WERI-Rb-1 (cell line): ENCODE measurements at regions not wholly inside any gene's neighbourhood (a gene's known extent, or its start where the extent isn't known, plus 50 kb on each side); places are given as distances from the start of the nearest gene placed in this dataset.

ENCODE experiments used
- DNase-seq: peaks from one replicate; pipeline ENCODE4 v3.0.0-alpha.2; 2020
- H3K27ac ChIP-seq: fragments of 250-450 bp; sonication (Bioruptor Pico); 2 replicates; pipeline ENCODE4 v1.5.1; 2020; ENCODE audit warnings: mild to moderate bottlenecking, moderate library complexity
- H3K27me3 ChIP-seq: fragments of 250-450 bp; sonication (Bioruptor Pico); 2 replicates; pipeline ENCODE4 v1.5.1; 2021; ENCODE audit warnings: mild to moderate bottlenecking, low read depth, moderate library complexity; ENCODE audit not compliant: insufficient read depth, severe bottlenecking
- H3K36me3 ChIP-seq: fragments of 250-450 bp; sonication (Bioruptor Pico); 2 replicates; pipeline ENCODE4 v1.5.1; 2020; ENCODE audit warnings: mild to moderate bottlenecking, moderate library complexity
- H3K4me3 ChIP-seq: 2 replicates; pipeline ENCODE4 v1.5.1; 2011; ENCODE audit warnings: low read depth, mild to moderate bottlenecking, control low read depth, low read length
- H3K9me3 ChIP-seq: fragments of 250-450 bp; sonication (Bioruptor Pico); 2 replicates; pipeline ENCODE4 v1.5.1; 2021; ENCODE audit warnings: mild to moderate bottlenecking, moderate library complexity; ENCODE audit not compliant: severe bottlenecking
- TF ChIP-seq, protein P1 (sequence below): IDR thresholded peaks from 2 replicates; pipeline ENCODE4 v1.5.1; 2011; ENCODE audit warnings: low read depth, mild to moderate bottlenecking, control low read depth, inconsistent platforms, low read length

DNA sequence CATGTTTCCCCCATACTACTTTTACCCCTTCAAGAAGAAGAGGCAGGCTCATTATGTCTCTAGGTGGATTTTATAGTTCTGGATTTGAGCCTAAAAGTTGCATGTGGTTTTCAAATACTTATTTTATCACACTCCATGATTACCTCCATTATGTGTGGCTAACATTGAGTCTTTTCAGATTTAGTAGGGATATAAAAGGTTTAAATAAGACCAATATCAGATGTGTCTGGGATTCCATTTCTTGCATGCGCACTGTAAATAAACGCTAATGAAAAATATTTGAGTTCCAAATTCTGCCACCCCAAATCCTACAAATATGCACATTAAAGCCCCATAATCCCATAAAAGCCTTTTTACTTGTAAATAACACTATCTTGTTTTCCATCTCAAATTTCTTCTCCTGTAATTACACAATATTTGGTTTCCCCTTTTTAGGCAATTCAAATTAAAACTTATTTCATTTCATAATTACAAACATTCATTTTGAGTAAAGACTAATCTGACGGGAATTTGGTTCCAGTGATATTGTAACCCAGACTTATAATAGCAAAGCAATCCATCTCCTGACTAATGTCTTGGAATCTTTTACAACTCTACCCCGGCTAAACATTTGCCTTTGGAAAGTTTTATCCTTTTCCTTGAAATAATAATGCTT is 600.0 kb downstream of the SLC4A3 start:
- Histone ChIP-seq H3K9me3 (no peaks in the 10 kb centered on the region), H3K4me3 (no peak overlapping the region), H3K36me3 (no peaks in the 10 kb centered on the region), H3K27me3 (no peaks in the 10 kb centered on the region), H3K27ac (no peak overlapping the region)
- DNase-seq = no peak
- TF ChIP-seq, protein P1, sequence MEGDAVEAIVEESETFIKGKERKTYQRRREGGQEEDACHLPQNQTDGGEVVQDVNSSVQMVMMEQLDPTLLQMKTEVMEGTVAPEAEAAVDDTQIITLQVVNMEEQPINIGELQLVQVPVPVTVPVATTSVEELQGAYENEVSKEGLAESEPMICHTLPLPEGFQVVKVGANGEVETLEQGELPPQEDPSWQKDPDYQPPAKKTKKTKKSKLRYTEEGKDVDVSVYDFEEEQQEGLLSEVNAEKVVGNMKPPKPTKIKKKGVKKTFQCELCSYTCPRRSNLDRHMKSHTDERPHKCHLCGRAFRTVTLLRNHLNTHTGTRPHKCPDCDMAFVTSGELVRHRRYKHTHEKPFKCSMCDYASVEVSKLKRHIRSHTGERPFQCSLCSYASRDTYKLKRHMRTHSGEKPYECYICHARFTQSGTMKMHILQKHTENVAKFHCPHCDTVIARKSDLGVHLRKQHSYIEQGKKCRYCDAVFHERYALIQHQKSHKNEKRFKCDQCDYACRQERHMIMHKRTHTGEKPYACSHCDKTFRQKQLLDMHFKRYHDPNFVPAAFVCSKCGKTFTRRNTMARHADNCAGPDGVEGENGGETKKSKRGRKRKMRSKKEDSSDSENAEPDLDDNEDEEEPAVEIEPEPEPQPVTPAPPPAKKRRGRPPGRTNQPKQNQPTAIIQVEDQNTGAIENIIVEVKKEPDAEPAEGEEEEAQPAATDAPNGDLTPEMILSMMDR = no peak

DNA sequence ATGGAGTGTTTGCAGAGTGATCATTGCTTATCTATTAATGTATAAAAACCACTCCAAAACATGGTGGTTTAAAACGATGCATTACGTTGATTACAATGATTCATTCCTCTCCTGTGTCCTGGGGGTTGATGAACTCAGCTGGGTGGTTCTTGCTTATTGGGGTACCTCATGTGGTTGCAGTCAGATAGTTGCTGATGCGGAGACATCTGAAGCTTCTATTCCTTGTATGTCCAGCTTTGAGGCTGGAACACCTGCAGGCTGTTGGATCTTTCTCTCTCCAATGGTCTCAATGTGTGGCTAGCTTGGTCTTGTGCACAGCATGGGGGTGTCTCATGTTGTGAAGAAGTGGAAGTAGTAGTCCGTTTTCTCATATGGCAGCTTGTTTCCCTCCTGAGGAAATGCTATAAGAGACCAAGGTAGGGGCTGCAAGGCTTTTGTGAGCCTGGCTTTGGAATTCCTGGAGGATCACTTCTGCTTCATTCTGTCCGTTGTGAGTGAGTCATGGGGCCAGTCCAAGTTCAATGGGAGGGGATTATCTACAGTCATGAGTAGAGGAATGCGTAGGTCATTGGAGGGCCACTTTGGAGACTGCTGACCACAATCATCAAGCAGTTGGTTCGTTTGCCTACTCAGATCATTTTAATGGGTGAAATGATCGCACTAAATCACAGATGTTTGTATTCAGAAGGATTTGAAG is 601.0 kb downstream of the SLC4A3 start:
- TF ChIP-seq, protein P1 = no peak
- DNase-seq = no peak
- Histone ChIP-seq H3K27me3 (no peaks in the 10 kb centered on the region), H3K36me3 (no peaks in the 10 kb centered on the region), H3K4me3 (no peak overlapping the region), H3K9me3 (no peaks in the 10 kb centered on the region), H3K27ac (no peak overlapping the region)

DNA sequence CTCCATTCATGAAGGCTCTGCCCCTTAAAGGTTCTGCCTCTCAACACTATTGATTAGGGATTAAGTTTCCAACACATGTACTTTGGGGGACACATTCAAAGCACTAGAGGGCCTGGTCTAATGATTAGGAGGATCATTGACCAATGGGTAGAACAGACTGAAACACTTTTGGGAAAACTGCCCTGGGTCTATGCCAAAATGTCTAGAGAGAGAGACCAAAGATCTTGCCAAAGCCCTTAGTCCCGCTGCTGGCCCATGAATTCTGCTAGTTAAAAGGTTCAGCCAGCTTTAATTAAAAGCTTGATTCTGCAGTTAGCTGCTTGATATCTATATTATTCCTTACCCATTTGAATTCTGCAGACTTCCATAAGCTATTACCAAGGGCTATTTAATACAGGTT is 613.2 kb downstream of the SLC4A3 start:
- no peak for DNase-seq
- TF ChIP-seq, protein P1 = no peak
- Histone ChIP-seq H3K4me3 (no peak overlapping the region), H3K27me3 (no peaks in the 10 kb centered on the region), H3K36me3 (no peaks in the 10 kb centered on the region), H3K27ac (no peak overlapping the region), H3K9me3 (no peaks in the 10 kb centered on the region)

DNA sequence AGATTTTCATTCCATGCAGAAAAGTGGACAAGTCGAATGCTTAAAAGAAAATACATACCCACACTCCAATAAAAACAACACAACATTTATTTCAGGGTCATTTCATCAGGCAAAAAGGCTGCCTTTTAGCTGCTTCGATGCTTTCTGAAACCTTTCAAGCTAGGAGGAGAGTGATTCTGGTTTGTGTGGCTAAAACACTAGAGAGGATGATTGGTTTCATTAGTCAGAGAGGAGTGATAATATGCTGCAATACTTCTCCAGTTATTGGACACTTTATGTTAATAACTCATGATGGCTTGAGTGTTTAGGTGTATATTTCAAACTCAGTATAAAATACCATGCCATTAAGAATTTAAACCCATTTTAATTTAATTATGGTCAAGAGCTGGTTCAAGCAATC is 614.0 kb downstream of the SLC4A3 start:
- Histone ChIP-seq H3K9me3 (no peaks in the 10 kb centered on the region), H3K4me3 (no peak overlapping the region), H3K27me3 (no peaks in the 10 kb centered on the region), H3K36me3 (no peaks in the 10 kb centered on the region), H3K27ac (no peak overlapping the region)
- no peak for DNase-seq
- TF ChIP-seq, protein P1 = no peak

DNA sequence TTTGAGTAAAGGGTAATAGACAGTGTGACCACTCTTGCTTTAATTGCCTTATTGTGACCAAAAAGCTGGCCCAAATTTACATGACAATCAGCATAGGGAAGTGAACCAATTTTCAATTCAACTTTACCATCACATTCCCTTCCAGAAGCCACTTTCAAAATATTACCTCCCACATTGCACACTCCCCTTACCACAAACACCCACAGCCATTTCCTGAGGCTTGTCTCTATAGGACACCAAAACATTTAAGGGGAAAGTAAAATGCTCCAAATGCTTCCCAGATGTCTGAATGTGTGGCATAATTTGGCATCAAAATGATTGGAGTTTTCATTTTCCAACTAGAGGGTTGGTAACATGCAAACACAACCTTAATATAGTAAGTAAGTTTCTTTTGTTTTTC is 616.1 kb downstream of the SLC4A3 start:
- H3K27me3 ChIP-seq = no peaks in the 10 kb centered on the region

More for the DNA sequence above, 616.1 kb downstream of the SLC4A3 start:
- H3K36me3 ChIP-seq = no peaks in the 10 kb centered on the region
- TF ChIP-seq, protein P1 = no peak
- no peak overlapping the region for H3K4me3 ChIP-seq
- DNase-seq = no peak
- H3K27ac ChIP-seq = no peak overlapping the region
- no peaks in the 10 kb centered on the region for H3K9me3 ChIP-seq
